ENCODE measurements at regions not wholly inside any gene's neighbourhood (a gene's known extent, or its start where the extent isn't known, plus 50 kb on each side); places are given as distances from the start of the nearest gene placed in this dataset.

GRCh38 chr4:115229873-115230272 lies 116.5 kb upstream of the NDST4 start (continued):
- TF ChIP-seq, protein P1, sequence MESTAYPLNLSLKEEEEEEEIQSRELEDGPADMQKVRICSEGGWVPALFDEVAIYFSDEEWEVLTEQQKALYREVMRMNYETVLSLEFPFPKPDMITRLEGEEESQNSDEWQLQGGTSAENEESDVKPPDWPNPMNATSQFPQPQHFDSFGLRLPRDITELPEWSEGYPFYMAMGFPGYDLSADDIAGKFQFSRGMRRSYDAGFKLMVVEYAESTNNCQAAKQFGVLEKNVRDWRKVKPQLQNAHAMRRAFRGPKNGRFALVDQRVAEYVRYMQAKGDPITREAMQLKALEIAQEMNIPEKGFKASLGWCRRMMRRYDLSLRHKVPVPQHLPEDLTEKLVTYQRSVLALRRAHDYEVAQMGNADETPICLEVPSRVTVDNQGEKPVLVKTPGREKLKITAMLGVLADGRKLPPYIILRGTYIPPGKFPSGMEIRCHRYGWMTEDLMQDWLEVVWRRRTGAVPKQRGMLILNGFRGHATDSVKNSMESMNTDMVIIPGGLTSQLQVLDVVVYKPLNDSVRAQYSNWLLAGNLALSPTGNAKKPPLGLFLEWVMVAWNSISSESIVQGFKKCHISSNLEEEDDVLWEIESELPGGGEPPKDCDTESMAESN (CRISPR knock-in tag; conservative IDR thresholded peaks at IDR 0.05), result no peak
- TF ChIP-seq, protein P2, sequence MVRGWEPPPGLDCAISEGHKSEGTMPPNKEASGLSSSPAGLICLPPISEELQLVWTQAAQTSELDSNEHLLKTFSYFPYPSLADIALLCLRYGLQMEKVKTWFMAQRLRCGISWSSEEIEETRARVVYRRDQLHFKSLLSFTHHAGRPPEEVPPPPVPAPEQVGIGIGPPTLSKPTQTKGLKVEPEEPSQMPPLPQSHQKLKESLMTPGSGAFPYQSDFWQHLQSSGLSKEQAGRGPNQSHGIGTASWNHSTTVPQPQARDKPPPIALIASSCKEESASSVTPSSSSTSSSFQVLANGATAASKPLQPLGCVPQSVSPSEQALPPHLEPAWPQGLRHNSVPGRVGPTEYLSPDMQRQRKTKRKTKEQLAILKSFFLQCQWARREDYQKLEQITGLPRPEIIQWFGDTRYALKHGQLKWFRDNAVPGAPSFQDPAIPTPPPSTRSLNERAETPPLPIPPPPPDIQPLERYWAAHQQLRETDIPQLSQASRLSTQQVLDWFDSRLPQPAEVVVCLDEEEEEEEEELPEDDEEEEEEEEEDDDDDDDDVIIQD (CRISPR knock-in tag; IDR thresholded peaks at IDR 0.05; ENCODE audit: low read depth), result no peak
- TF ChIP-seq, protein P3, sequence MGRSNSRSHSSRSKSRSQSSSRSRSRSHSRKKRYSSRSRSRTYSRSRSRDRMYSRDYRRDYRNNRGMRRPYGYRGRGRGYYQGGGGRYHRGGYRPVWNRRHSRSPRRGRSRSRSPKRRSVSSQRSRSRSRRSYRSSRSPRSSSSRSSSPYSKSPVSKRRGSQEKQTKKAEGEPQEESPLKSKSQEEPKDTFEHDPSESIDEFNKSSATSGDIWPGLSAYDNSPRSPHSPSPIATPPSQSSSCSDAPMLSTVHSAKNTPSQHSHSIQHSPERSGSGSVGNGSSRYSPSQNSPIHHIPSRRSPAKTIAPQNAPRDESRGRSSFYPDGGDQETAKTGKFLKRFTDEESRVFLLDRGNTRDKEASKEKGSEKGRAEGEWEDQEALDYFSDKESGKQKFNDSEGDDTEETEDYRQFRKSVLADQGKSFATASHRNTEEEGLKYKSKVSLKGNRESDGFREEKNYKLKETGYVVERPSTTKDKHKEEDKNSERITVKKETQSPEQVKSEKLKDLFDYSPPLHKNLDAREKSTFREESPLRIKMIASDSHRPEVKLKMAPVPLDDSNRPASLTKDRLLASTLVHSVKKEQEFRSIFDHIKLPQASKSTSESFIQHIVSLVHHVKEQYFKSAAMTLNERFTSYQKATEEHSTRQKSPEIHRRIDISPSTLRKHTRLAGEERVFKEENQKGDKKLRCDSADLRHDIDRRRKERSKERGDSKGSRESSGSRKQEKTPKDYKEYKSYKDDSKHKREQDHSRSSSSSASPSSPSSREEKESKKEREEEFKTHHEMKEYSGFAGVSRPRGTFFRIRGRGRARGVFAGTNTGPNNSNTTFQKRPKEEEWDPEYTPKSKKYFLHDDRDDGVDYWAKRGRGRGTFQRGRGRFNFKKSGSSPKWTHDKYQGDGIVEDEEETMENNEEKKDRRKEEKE (IDR thresholded peaks at IDR 0.05), result no peak
- TF ChIP-seq, protein P4, sequence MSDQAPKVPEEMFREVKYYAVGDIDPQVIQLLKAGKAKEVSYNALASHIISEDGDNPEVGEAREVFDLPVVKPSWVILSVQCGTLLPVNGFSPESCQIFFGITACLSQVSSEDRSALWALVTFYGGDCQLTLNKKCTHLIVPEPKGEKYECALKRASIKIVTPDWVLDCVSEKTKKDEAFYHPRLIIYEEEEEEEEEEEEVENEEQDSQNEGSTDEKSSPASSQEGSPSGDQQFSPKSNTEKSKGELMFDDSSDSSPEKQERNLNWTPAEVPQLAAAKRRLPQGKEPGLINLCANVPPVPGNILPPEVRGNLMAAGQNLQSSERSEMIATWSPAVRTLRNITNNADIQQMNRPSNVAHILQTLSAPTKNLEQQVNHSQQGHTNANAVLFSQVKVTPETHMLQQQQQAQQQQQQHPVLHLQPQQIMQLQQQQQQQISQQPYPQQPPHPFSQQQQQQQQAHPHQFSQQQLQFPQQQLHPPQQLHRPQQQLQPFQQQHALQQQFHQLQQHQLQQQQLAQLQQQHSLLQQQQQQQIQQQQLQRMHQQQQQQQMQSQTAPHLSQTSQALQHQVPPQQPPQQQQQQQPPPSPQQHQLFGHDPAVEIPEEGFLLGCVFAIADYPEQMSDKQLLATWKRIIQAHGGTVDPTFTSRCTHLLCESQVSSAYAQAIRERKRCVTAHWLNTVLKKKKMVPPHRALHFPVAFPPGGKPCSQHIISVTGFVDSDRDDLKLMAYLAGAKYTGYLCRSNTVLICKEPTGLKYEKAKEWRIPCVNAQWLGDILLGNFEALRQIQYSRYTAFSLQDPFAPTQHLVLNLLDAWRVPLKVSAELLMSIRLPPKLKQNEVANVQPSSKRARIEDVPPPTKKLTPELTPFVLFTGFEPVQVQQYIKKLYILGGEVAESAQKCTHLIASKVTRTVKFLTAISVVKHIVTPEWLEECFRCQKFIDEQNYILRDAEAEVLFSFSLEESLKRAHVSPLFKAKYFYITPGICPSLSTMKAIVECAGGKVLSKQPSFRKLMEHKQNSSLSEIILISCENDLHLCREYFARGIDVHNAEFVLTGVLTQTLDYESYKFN (CRISPR knock-in tag; conservative IDR thresholded peaks at IDR 0.05), result no peak
- TF ChIP-seq ZFP62 (CRISPR knock-in tag; IDR thresholded peaks at IDR 0.05) (no peak), PCBP2 (optimal IDR thresholded peaks at IDR 0.05; ENCODE audit: low read depth, low read length, poor library complexity, severe bottlenecking) (no peak)

Measured in HepG2 (cell line).